HG02870 (cell line): ENCODE measurements at regions not wholly inside any gene's neighbourhood (a gene's known extent, or its start where the extent isn't known, plus 50 kb on each side); places are given as distances from the start of the nearest gene placed in this dataset.
A peak's percentile ranks its signal among the peaks of the same experiment; 100 is the strongest.

ENCODE experiments used
- ATAC-seq: cut with Tn5 transposase; IDR thresholded peaks from one replicate; pipeline ENCODE4 v1.9.1; 2021; ENCODE audit warnings: mild to moderate bottlenecking, moderate library complexity; ENCODE audit not compliant: unreplicated experiment

DNA sequence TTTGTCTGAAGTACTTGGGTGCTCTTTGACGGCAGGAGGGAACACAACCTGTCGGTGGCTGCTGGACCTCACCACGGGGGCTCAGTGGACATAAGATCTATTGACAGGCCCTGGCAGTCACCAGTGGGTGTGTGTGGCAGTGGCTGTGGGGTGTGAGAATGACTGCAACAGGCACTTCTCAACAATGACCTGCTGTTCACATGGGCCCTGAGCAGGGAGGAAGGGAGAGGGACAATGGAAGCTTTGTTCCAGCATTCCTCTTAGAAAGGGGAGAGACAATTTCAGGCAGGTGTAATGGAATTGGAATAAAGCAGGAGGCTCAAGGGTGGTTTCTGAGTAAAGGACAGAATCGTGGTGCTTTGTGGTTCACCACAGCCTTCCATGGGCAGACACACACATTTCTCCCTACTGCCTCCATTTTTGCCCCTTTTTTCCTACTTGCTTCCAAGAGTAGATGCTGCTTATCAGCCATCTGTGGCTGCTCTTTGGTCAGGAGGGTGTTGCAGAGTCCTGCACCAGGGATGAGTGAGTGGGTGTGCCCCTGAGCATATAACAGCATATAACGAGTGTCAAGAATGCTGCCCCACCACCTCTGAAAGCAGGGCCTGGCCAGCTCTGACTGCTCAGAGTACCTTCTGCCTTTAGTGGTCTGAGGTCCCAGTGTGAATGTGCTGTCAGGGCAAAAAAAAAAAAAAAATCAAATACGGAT is 267.7 kb downstream of the RASSF9 start:
- no peak for ATAC-seq

DNA sequence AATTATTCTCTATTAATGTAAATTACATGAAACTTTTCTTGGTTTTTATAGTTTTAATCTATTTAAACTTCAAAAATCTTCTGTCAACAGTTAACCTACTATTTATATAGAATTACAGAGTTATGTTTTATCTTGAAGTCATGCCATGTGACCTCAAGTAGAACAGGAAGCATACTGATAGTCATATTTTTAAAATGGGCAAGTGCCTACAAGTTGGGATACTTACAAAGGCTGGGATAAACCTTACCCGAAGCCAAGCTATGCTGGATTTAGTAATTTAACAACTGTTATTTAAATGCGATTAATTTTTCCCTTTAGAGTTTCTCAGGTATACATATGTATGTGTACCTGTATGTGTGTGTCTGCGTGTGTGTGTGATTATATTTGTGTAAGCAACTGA is 266.9 kb downstream of the RASSF9 start:
- ATAC-seq = no peak

DNA sequence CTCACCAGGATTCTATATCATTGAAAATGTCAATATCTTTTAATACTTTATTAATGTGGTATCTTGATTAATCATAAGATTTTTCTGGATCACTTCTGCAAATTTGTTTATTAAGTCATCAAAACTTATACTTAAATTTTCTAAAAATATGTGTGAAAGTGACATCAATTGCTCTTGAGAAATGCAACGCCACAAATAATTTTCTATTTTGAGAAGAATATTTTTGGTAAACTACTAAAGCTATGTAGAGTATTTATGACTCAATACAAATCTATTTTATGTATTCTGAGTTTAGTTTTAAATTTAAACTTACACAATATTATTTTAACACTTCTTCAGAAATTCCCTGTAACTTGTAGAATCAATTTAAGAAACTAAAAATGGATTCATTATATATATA is 263.3 kb downstream of the RASSF9 start:
- no peak for ATAC-seq

DNA sequence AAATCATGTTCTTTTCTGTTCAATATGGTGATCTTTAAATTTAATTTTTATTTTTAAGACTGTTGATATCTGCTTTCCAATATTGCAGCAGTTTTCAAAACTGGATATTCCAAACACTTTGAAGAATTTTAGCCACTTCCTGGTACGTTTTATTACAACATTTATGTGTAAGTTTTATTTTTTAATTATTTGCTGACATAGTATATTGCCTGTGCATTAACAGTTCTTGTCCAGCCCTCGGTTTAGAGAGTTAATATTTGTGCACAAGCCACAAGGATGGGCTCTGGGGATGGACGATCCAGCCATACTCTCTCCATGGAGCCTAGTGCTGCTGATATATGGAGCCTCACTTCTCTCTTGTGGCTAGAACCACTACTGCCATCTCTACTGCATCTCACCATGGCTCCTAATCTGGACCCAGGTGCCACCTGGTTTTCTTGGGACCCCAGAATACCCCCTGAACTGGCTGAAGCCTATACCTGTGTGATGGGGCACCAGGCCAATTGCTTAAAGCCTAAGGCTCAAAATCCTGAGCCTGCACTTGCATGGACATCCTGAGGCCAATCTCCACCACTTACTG is 262.5 kb downstream of the RASSF9 start:
- ATAC-seq = no peak

DNA sequence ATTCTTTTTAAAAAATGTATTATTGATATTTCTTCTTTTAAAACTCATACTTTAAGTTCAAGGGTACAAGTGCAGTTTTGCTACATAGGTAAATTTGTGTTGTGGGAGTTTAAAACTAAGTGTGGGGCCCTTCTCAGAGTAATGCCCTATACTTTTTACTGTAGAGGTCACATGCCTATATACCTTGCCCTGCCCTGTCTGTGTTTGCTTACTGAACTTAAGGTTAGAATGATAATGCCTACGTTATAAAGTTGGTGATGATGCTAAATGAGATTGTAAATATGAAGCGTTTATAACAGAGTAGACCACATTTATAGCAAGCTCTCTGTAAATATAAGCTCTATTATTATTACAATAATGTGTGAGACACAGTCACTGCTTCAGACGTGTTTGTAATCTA is 261.9 kb downstream of the RASSF9 start:
- ATAC-seq = no peak

DNA sequence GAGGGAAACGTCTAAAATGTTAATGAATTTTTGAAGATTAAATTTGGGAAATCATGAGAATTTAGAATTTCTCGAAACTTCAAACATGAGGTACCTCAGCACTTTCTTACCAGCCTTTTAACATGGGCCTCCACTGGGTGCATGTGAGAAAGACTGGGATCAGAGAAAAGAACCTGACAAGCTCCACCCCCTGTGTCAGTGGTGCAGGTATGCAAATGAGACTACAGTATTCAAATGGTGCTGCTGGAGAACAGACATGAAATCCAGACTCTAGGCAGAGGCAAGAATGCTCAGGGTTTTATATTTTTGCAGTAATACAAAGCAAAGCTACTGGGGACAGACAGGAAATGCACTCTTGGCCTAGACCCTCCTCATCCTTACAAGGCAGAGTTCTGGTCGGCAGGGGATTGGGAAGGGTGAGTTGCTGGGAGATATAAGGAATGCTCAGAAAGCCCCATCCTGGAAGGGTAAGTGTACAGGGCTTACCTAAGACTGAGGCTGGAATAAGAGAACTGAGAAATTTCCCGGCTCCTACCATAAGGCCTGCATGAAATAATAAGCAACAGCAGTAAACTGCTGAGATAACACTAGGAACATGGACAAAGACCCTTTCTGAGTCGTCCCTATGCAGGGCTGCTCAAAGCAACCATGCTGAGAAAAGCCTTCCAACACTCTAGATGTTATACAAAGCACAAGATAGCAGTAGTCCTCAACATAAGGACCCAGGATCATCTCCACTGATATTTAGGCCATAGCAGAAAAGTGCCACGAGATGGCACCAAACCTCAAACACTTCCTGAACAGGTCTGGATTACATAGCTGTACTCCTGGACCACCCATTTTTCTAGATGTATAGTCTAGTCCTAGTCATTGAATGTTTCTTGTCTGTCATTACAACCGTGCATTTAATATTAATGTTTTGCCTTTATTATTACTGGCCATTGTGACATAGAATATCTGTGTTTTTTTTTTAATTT is 260.8 kb downstream of the RASSF9 start:
- peak; percentile 99 for ATAC-seq

DNA sequence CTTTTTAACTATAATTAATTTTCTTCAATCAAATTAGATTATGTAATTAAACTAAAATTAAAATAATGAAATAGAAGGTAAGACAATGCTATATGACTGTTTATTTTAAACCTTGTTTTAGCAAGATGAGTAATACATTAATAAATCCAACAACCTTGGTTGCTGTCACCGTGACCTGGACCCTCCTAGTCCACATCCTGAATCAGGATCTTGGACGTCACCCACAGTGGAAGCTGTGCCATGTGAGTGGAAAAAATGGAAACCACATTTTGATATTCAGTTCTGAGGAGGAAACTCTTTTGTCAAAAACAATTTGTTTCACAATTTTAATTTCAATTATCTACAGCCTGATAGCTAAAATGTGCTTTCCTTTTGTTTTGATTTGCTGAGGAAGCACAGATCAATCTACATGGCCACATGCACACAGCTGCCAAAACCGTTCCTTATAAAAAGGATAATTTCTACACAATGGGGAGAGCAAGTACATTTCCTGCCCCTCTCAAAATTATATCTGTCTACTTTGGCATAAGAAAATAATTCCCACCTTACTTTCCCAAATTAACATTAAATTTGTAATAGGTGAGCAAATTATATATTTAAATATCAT is 255.5 kb downstream of the RASSF9 start:
- ATAC-seq = no peak

DNA sequence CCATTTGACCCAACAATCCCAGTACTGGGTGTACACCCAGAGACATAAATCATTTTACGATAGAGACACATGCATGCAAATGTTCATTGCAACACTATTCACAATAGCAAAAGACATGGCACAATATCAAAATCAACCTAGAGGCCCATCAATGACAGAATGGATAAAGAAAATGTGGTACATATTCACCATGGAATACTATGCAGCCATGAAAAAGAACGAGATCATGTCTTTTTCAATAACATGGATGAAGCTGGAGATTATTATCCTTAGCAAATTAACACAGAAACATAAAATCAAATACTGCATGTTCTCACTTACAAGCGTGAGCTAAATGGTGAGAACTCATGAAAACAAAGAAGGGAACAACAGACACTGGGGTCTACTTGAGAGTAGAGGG is 249.1 kb downstream of the RASSF9 start:
- no peak for ATAC-seq

DNA sequence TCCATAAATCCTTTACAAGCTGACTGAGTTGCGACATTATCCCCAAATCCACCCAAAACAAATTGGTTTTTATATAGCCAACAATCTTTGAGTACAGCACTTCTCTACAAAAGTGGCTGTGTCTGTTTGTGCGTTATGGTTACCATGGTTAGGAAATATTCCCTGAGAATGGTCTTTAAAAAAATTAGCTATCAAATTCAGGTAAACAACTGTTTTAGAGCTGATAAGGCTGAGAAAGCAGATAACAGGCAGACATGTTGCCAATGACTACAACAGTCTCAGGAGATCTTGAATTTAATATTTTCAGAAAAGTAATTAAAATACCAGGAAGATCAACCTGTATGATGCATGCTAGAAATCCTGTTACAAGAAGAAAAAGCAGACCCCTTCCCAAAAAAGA is 248.0 kb downstream of the RASSF9 start:
- ATAC-seq = no peak

DNA sequence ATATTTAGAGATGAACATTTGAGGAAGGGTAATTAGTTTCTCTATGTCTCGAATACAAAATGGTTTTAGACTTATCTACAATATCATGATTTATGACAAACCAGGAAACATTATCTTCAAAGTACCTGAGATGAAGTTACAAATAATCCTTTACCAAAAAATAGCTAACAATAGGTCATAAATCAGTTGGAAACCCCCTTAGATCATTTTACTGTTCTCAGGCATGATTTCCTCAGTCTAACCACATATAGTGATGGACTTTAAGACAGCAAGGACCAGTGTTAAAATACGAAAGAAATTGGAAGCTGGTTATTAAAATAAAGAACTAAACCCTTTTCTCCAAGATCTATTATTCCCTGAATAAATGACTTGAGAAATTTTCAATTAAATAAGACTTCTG is 235.4 kb downstream of the RASSF9 start:
- ATAC-seq = no peak

DNA sequence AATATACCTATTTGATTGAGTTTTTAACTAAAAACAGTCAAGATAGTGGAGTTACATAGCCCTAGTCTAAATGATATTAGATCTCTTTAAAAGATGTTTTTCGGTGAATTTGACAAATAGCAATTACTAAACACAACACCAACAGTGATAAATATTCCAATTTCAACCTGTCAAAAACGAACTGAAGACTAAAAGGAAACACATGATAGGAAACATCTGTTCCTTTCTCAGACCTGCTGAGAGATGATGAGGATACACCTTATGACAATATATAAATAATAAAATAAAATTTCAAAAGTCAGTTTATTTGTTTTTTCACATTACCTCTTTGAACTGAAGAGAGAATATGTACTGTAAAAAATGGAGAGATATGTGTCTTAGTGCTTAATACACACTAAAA is 232.7 kb downstream of the RASSF9 start:
- ATAC-seq = no peak

DNA sequence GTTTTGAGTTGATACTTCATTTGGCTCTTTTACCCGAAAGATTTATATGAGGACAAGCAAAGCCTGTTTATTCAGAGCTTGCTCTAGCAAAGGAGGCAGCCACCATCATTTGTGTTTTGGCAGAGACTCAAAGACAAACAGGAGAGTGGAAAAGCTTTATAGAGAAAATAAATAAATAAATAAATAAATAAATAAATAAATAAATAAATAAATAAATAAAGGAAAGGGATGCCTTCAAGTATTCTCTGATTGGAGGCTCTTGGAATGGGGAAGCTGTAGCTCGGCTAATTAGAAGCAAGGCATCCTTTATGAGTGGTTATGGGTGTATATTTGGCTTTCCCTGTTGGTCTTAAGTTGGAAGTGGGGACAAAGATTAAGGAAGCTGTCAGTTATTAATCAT is 229.8 kb downstream of the RASSF9 start:
- ATAC-seq = no peak

DNA sequence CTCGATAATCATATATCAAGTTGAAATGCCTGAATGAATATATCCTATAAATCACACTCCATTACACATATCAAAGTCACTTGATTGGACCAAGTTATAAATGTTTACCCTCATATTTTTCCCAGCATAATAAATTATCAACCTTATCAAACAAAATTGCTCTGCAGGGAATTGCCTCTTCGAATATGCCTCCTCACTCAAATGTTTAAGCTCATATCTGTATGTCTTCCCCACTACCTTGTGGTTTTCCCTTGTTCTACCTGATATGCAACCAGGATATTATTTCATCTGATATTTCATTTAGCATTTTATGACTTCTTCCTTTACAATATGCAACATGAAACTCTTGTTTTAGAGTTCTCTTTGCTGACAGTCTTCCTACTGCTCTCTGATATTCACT is 226.4 kb downstream of the RASSF9 start:
- ATAC-seq = no peak

DNA sequence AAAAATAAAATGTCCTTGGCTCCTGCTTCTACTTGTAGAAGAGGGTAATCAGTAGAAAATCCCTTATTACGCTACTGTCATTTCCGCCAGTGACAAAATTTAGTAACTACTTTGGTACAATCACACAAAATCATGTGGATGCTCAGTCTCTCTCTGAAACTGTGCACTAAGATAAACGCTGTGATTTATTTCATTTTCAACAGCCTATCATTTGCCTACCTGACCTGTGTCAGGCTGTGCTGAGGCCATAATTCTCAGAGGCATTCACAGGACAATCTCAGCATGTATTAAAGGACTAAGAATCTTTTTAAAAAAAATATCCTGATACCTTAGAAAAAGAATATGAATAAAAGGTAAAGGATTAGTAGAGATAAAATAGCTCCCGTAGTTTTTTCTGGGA is 226.0 kb downstream of the RASSF9 start:
- ATAC-seq = no peak

DNA sequence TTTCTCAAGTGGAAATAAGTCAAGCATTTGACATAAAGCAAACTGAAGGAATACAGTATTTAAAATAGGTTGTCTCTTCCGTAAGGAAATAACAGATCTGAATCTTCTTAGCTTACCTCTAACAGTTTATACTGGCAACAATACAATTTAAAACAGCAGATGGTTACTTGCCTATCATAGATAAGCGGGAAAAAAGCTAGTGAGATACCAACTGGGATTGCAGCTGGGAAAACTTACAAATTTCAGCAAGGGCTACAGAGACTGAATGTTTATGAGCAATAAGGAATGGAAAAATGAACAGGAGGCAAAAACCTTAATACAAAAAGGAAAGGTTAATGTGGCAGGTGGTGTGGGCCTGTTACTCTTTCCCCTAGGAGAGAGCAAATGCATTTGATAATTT is 220.0 kb downstream of the RASSF9 start:
- no peak for ATAC-seq

DNA sequence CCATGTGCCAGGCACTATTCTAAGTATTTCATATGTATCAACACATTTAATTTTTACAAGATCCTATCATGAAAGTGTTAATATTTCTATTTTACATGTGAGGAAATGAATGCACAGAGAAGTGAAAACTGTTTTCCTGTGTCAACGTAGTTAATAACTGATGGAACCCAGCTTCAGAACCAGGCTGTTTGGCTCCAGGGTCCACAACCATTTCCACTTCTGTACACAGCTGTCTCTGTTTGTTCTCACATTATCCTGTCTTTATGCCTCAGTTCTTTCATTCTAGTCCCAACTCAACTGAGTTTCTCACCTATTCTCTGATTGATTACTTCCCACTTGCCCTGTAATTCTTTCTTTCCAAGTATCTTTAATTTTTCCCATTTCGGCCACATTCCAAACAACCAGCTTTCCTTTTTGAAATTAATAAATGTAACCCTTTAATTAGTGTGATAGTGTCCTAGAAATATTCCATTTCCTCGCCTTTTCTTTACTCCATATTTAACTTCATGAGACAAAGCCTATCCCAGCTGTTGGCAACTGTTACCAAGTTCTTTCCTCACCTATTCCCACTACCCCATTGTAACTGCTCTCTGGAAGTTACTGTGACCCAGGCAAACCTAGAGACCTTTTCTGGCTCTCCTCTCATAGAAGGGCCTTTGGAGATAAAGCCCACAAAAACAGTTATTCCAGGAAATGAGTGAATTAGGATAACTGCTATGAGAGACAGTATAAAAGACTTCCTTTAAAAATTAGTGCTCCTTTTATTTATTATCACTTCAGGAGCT is 218.7 kb downstream of the RASSF9 start:
- no peak for ATAC-seq

DNA sequence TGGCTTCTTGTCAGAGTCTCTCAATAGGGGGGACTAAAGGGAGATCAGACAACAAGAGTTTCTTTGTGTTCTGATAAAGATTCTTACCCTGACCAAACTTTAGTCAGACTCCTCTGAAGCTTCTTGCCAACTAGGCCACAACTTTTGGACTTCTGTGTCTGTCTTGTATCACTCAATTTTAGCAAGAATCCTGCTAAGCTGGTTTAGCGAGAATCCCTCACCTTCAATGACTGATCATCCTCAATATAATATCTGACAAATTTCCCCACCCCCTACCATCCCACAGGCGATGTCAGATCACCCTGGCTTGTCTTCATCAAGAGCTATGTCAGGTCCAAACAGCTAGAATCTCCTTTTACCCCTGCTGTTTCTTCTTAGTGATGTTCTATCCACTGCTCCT is 215.2 kb downstream of the RASSF9 start:
- no peak for ATAC-seq

DNA sequence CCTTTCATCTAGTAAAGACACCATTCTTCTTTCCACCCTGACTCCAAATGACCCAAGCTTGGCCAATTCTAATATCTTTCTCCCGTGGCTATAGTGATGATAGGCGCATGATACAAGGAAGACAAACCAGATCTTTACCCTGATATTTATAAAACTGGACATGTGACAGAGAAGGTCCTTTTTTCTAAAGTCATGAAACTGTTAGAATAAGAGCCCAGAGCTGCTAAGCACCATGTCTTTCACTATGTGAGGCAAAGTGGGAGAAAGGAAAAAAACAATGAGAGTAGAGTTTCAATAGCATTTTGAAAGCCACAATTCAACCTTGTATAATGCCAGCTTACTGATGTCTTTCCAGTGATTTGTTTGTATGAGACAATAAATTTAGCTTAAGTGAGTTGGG is 212.4 kb downstream of the RASSF9 start:
- no peak for ATAC-seq

DNA sequence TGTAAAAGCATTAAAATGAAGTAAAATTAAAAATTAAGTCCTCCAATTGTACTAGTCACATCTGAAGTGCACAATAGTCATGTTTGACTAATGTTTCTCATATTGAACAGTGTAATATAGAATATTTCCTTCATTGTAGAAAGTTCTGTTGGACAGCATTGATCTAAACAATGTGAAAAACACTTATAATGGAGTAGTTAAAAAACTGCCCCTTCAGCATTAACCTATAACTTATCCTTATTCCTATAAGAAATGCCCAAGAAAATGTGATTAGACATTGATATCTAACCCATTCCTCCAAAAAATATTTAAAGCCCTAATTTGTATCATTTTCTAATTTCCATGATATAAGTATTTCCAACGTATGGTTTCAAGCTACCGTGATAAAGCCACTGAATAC is 210.7 kb downstream of the RASSF9 start:
- ATAC-seq = no peak

DNA sequence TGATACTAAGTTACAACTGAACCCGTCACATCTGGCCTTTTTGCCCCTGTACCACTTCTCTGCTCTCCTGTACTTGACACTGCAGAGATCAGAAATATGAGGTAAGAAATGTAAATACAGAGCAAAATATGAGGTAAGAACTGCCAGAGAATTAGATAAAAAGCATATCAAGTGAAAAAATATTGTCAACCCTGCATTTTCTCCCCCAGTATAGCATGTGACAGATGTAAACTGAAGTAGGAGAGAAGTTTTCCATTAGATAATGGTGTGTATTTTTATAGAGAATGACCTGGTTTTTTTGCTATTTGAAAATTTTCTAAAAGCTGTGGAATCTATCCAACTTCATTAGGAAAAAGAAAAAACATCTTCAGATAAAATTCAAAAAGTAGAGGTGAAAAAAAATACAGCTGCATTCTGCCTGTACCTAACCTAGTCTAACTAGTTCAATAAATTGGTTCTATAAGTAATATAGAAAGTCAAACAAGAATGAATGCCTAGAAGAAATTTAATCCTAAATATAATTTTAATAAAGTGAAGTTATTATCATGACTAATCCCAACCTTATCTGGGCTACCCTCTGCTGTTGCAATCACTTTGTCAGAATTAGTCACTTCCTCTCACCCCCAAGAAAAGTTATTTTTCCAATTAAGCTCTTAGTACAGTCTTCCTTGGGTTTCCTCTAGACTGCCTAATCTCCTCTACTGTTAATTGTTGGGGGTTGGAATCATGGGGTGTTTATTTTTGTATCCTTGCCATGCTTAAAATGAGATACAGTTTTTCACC is 210.0 kb downstream of the RASSF9 start:
- ATAC-seq = no peak
